RWPE2 (cell line): ENCODE measurements at regions not wholly inside any gene's neighbourhood (a gene's known extent, or its start where the extent isn't known, plus 50 kb on each side); places are given as distances from the start of the nearest gene placed in this dataset.
"Not testable (repeated sequence)": the region's sequence is repeated elsewhere in the genome, so short reads cannot be mapped to it uniquely, and the experiment has no call there.

Source experiments
- ATAC-seq: fragments of 200-7000 bp; cut with Tn5 transposase; 3 replicates; pipeline ENCODE4 v1.9.1; 2021; ENCODE audit warnings: low read depth
- DNase-seq: peaks from one replicate; pipeline ENCODE4 v3.0.0-alpha.2; 2020; ENCODE audit warnings: low spot score
- H3K27ac ChIP-seq: fragments of 450-650 bp; 2 replicates; pipeline ENCODE4 v1.5.1; 2017; ENCODE audit warnings: mild to moderate bottlenecking; ENCODE audit not compliant: poor library complexity, severe bottlenecking
- H3K27me3 ChIP-seq: fragments of 250-450 bp; sonication (Bioruptor Pico); 2 replicates; pipeline ENCODE4 v1.5.1; 2021; ENCODE audit warnings: mild to moderate bottlenecking, moderate library complexity; ENCODE audit not compliant: insufficient read depth, poor library complexity, severe bottlenecking
- H3K36me3 ChIP-seq: fragments of 250-450 bp; sonication (Bioruptor Pico); 2 replicates; pipeline ENCODE4 v1.5.1; 2020; ENCODE audit warnings: low read depth, mild to moderate bottlenecking, moderate library complexity
- H3K4me1 ChIP-seq: fragments of 250-450 bp; sonication (Bioruptor Pico); 2 replicates; pipeline ENCODE4 v1.5.1; 2021; ENCODE audit warnings: mild to moderate bottlenecking, moderate library complexity; ENCODE audit not compliant: insufficient read depth, poor library complexity, severe bottlenecking
- H3K4me3 ChIP-seq: fragments of 250-450 bp; sonication (Bioruptor Pico); 2 replicates; pipeline ENCODE4 v1.5.1; 2021; ENCODE audit warnings: mild to moderate bottlenecking, moderate library complexity; ENCODE audit not compliant: severe bottlenecking
- H3K9me3 ChIP-seq: fragments of 250-450 bp; sonication (Bioruptor Pico); 2 replicates; pipeline ENCODE4 v1.5.1; 2021; ENCODE audit warnings: mild to moderate bottlenecking, moderate library complexity; ENCODE audit not compliant: severe bottlenecking
- TF ChIP-seq, protein P1 (sequence below): fragments of 450-650 bp; IDR thresholded peaks from one replicate; pipeline ENCODE4 v1.5.1; 2017; ENCODE audit warnings: mild to moderate bottlenecking, moderate library complexity; ENCODE audit not compliant: poor library complexity, severe bottlenecking

DNA sequence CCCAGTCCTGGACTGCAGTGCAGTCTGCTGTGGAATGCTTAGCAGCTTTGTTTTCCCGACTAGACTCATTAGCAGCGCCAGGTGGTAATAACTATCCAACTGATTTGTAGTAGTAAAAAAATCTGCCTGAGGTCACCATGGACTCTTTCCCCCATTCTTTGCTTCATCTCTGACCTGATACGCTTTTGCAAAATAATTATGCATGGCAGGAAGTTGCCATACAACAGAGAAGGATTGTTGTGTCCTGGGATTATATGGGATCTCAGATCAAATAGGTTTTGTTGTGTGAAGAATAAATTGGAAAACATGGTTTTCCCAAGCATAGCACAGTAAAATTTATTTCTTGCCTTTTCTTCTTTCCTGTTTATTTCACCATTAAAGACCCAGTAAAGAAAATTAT is 72.4 kb upstream of the ATP5MC3 start:
- TF ChIP-seq, protein P1, sequence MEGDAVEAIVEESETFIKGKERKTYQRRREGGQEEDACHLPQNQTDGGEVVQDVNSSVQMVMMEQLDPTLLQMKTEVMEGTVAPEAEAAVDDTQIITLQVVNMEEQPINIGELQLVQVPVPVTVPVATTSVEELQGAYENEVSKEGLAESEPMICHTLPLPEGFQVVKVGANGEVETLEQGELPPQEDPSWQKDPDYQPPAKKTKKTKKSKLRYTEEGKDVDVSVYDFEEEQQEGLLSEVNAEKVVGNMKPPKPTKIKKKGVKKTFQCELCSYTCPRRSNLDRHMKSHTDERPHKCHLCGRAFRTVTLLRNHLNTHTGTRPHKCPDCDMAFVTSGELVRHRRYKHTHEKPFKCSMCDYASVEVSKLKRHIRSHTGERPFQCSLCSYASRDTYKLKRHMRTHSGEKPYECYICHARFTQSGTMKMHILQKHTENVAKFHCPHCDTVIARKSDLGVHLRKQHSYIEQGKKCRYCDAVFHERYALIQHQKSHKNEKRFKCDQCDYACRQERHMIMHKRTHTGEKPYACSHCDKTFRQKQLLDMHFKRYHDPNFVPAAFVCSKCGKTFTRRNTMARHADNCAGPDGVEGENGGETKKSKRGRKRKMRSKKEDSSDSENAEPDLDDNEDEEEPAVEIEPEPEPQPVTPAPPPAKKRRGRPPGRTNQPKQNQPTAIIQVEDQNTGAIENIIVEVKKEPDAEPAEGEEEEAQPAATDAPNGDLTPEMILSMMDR: no peak
- H3K27me3 ChIP-seq: peaks cover 3% of the 10 kb centered on the region
- no peaks in the 10 kb centered on the region for H3K4me1 ChIP-seq
- no peaks in the 10 kb centered on the region for H3K9me3 ChIP-seq
- no peak overlapping the region for H3K4me3 ChIP-seq
- H3K27ac ChIP-seq: no peak overlapping the region
- ATAC-seq (no peak), DNase-seq (no peak)
- no peaks in the 10 kb centered on the region for H3K36me3 ChIP-seq

- DNase-seq (no peak), ATAC-seq (no peak; the same call in 2 of the 3 replicates)
- Histone ChIP-seq H3K27me3 (peaks cover 10% of the 10 kb centered on the region), H3K4me3 (no peak overlapping the region), H3K9me3 (no peaks in the 10 kb centered on the region), H3K27ac (no peak overlapping the region), H3K4me1 (no peaks in the 10 kb centered on the region), H3K36me3 (no peaks in the 10 kb centered on the region)
- TF ChIP-seq, protein P1: peak; percentile 85
Measured at GRCh38 chr2:175251425-175252041, 70.0 kb upstream of the ATP5MC3 start.

DNA sequence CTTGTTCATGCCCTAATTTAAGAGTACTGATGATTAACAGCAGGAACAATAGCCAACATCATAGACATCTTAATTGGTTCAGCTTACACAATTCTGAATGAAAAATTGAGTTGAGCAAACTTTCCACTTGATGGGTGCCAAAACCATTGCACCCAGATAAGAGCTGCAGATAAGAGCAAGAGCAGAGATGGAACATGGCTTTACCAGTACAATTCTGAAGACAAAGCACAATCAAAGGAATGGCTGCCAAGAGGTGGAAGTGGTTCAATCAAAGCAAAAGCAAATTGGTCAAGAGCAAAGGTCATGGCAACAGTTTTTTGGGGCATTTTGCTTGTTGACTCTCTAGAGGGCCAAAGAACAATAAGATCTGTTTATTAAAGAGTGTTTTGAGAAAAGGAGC is 65.6 kb upstream of the ATP5MC3 start:
- Histone ChIP-seq H3K9me3 (no peaks in the 10 kb centered on the region), H3K27me3 (peaks cover 10% of the 10 kb centered on the region), H3K4me3 (no peak overlapping the region), H3K4me1 (no peaks in the 10 kb centered on the region), H3K36me3 (no peaks in the 10 kb centered on the region), H3K27ac (no peak overlapping the region)
- ATAC-seq (no peak), DNase-seq (no peak)
- TF ChIP-seq, protein P1: no peak

DNA sequence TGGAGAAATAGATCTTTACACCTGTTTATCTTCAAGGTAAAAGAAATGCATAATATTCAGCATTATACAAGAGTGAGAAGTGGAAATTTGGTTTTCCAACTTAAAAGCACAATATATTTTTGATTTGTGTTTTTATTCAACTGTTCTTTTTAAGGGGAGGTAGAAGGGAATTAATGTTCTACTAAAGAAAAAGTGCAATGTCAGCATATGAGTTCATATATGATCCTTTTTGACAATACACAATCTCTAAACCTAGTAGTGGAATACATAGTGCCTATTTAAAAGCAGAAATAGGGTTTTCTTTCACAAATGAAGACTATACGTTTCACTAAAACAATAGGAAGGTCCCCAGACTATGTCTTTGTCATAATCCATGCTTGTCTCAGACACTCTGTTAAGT is 63.2 kb upstream of the ATP5MC3 start:
- H3K4me1 ChIP-seq: no peaks in the 10 kb centered on the region
- peaks cover 10% of the 10 kb centered on the region for H3K27me3 ChIP-seq
- no peaks in the 10 kb centered on the region for H3K36me3 ChIP-seq
- TF ChIP-seq, protein P1: no peak
- ATAC-seq (no peak), DNase-seq (no peak)
- no peak overlapping the region for H3K4me3 ChIP-seq
- H3K27ac ChIP-seq: no peak overlapping the region
- no peaks in the 10 kb centered on the region for H3K9me3 ChIP-seq

GRCh38 chr2:175241691-175242090 is 60.2 kb upstream of the ATP5MC3 start:
- H3K4me1 ChIP-seq: no peaks in the 10 kb centered on the region
- TF ChIP-seq, protein P1: no peak
- DNase-seq (no peak), ATAC-seq (no peak)
- no peak overlapping the region for H3K27ac ChIP-seq
- H3K9me3 ChIP-seq: no peaks in the 10 kb centered on the region
- no peak overlapping the region for H3K4me3 ChIP-seq
- no peaks in the 10 kb centered on the region for H3K36me3 ChIP-seq
- H3K27me3 ChIP-seq: no peaks in the 10 kb centered on the region

DNA sequence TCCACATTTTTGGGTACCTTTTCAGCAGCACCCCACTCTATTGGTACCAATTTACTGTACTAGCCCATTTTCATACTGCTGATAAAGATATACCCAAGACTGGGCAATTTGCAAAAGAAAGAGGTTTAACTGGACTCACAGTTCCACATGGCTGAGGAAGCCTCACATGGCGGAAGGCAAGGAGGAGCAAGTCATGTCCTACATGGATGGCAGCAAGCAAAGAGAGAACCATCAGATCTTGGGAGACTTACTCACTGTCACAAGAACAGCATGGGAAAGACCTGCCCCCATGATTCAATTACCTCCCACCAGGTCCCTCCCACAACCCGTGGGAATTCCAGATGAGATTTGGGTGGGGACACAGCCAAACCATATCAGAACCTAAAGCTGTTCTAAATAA is 58.5 kb upstream of the ATP5MC3 start:
- not testable (repeated sequence) for H3K9me3 ChIP-seq, ATAC-seq, H3K4me1 ChIP-seq, H3K27me3 ChIP-seq, DNase-seq, H3K4me3 ChIP-seq, H3K36me3 ChIP-seq, H3K27ac ChIP-seq
